Brain microvascular endothelial cell (primary cell): ENCODE measurements at regions not wholly inside any gene's neighbourhood (a gene's known extent, or its start where the extent isn't known, plus 50 kb on each side); places are given as distances from the start of the nearest gene placed in this dataset.

Experiments
- DNase-seq: peaks from one replicate; pipeline ENCODE4 v3.0.0-alpha.2; 2020
- H3K27ac ChIP-seq: fragments of 250-450 bp; sonication (Bioruptor Pico); 2 replicates; pipeline ENCODE4 v1.5.1; 2020; ENCODE audit warnings: mild to moderate bottlenecking, moderate library complexity
- H3K27me3 ChIP-seq: fragments of 250-450 bp; sonication (Bioruptor Pico); replicated peaks from 2 replicates; pipeline ENCODE4 v1.5.1; 2020; ENCODE audit warnings: mild to moderate bottlenecking
- H3K36me3 ChIP-seq: fragments of 250-450 bp; sonication (Bioruptor Pico); replicated peaks from 2 replicates; pipeline ENCODE4 v1.5.1; 2020; ENCODE audit warnings: mild to moderate bottlenecking
- H3K4me3 ChIP-seq: 2 replicates; pipeline ENCODE4 v1.5.1; 2011; ENCODE audit warnings: low read depth, mild to moderate bottlenecking, control low read depth, low read length, moderate library complexity
- in situ Hi-C: cut with HindIII; loops from 2 replicates; pipeline ENCODE4 v1.10.0; 2017; ENCODE audit warnings: low sequenced_read_pairs, low pct_ligation_motif_present
- TF ChIP-seq, protein P1 (sequence below): IDR thresholded peaks from 2 replicates; pipeline ENCODE4 v1.5.1; 2011; ENCODE audit warnings: low read depth, mild to moderate bottlenecking, moderate library complexity, low read length, control low read depth, inconsistent platforms; ENCODE audit errors: missing control alignments

DNA sequence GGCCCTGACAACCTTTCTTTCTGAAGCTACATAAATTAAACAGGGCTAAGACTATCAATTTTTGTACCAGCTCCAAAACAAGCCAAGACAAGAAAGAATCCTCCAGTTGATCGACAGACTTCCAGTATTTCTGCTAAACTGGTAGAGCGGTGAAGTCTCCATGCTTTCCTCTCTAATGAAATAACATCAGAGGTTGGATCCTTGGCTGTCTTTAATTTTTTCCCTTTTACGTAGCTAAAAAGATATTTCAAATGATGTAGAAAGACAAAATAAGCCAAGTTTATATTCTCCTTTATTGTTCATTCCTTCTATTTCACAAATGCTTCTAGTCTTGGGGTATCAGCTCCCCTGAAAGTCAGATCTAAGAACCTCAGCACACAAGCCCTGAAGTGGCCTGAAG lies 434.9 kb downstream of the NFIB start:
- Histone ChIP-seq H3K27ac (no peak overlapping the region), H3K36me3 (no peaks in the 10 kb centered on the region), H3K4me3 (no peak overlapping the region), H3K27me3 (no peaks in the 10 kb centered on the region)
- in situ Hi-C loops, result no loop called here
- no peak for DNase-seq
- TF ChIP-seq, protein P1, sequence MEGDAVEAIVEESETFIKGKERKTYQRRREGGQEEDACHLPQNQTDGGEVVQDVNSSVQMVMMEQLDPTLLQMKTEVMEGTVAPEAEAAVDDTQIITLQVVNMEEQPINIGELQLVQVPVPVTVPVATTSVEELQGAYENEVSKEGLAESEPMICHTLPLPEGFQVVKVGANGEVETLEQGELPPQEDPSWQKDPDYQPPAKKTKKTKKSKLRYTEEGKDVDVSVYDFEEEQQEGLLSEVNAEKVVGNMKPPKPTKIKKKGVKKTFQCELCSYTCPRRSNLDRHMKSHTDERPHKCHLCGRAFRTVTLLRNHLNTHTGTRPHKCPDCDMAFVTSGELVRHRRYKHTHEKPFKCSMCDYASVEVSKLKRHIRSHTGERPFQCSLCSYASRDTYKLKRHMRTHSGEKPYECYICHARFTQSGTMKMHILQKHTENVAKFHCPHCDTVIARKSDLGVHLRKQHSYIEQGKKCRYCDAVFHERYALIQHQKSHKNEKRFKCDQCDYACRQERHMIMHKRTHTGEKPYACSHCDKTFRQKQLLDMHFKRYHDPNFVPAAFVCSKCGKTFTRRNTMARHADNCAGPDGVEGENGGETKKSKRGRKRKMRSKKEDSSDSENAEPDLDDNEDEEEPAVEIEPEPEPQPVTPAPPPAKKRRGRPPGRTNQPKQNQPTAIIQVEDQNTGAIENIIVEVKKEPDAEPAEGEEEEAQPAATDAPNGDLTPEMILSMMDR, result no peak

DNA sequence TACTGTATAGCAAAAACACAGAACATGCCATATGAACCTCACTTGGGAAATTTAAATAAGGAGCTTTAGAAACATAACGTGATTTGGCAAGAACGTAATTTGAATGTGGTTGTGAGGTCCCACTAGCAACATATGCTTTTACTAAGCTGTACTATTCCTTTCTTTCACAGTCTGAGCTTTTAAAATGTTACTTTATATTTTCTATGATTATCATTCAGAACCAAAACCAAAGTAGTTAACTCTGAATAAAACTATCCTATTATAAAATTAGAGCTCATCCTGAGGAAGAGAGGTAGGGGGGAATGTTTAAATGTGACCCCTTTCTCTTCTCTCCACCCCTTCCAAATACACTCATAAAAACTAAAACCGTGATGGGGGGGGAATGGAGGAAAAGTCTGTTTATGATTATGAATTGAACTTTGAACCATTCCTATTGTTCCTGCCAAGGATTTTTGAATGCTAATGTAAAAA lies 435.7 kb downstream of the NFIB start:
- Histone ChIP-seq H3K27ac (no peak overlapping the region), H3K4me3 (no peak overlapping the region), H3K27me3 (no peaks in the 10 kb centered on the region), H3K36me3 (no peaks in the 10 kb centered on the region)
- in situ Hi-C loops, result no loop called here
- TF ChIP-seq, protein P1, result no peak
- no peak for DNase-seq

DNA sequence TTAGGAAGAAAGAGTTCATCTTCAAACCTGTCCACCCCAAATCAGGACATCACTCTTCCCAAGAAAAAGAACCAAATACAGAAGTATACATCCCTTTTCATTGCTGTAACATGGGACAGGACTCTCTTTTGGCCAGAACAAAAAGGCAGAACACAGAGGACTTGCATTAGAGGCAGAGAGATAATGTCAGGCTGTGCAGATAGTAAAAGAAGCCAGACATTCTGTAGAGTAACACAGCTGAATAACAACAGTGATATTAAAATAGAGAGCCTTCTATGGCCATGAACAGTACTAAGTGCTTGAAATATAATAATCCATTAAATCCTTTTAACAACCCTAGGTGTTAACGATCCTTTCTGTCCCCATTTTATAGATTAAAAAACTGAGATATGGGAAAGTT lies 437.2 kb downstream of the NFIB start:
- no peak overlapping the region for H3K4me3 ChIP-seq
- in situ Hi-C loops, result no loop called here
- TF ChIP-seq, protein P1, result no peak
- H3K27ac ChIP-seq, result no peak overlapping the region
- no peaks in the 10 kb centered on the region for H3K27me3 ChIP-seq
- H3K36me3 ChIP-seq, result no peaks in the 10 kb centered on the region
- no peak for DNase-seq

DNA sequence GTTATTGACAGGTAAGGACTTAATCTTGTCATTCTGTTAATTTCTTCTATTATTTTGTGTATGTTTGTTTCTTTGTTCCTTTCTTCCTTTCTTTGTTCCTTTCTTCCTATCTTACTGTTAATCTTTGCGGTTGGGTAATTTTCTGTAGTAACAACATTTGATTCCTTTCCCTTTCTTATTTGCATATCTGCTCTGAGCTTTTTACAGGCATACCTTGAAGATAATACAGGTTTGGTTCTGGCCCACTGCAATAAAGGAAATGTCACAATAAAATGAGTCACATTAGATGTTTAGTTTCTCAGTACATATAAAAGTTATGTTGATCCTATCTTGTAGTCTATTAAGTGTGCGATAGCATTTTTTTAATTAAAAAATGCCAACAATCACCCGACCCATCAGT lies 440.7 kb downstream of the NFIB start:
- no peak overlapping the region for H3K4me3 ChIP-seq

DNA sequence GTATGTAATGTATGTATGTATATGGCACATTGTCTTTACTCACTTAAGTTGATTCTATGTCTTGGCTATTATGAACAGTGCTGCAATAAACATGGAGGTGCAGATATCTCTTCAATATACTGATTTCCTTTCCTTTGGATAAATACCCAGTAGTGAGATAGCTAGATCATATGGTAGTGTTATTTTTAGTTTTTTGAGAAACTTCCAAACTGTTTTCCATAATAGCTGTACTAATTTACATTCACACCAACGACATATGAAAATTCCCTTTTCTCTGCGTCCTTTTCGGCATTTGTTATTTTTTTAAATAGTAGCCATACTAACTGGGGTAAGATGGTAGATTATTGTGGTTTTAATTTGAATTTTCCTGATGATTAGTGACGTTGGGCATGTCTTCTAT lies 445.6 kb downstream of the NFIB start:
- in situ Hi-C loops, result no loop called here
- Histone ChIP-seq H3K27me3 (no peaks in the 10 kb centered on the region), H3K27ac (no peak overlapping the region), H3K36me3 (no peaks in the 10 kb centered on the region), H3K4me3 (no peak overlapping the region)
- no peak for DNase-seq
- TF ChIP-seq, protein P1, result no peak

More for the DNA sequence above, 440.7 kb downstream of the NFIB start:
- TF ChIP-seq, protein P1, result no peak
- H3K27ac ChIP-seq, result no peak overlapping the region
- H3K36me3 ChIP-seq, result no peaks in the 10 kb centered on the region
- no peak for DNase-seq
- H3K27me3 ChIP-seq, result no peaks in the 10 kb centered on the region
- in situ Hi-C loops, result no loop called here

DNA sequence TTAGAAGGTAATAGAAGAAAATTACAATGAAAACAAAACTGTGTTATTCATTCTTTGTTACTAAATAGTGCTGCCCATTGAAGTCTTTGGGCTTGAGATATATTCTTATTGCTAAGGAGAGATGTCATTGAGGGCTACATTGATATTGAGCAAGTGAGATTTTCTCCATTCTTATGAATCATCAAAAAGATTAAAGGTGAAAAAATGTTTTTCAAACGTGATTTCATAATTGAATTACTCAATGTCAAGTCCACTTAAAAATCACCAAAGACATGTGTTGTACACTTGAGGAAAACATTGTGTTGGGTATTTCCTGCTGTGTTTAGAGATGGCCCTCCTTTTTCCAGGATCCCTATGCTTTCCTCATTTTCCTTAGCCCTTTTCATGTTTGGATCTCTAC lies 448.1 kb downstream of the NFIB start:
- H3K27ac ChIP-seq, result no peak overlapping the region
- no peaks in the 10 kb centered on the region for H3K27me3 ChIP-seq
- no peak overlapping the region for H3K4me3 ChIP-seq
- no peak for DNase-seq
- in situ Hi-C loops, result no loop called here
- no peaks in the 10 kb centered on the region for H3K36me3 ChIP-seq
- TF ChIP-seq, protein P1, result no peak
